ENCODE measurements at regions not wholly inside any gene's neighbourhood (a gene's known extent, or its start where the extent isn't known, plus 50 kb on each side); places are given as distances from the start of the nearest gene placed in this dataset.

DNA sequence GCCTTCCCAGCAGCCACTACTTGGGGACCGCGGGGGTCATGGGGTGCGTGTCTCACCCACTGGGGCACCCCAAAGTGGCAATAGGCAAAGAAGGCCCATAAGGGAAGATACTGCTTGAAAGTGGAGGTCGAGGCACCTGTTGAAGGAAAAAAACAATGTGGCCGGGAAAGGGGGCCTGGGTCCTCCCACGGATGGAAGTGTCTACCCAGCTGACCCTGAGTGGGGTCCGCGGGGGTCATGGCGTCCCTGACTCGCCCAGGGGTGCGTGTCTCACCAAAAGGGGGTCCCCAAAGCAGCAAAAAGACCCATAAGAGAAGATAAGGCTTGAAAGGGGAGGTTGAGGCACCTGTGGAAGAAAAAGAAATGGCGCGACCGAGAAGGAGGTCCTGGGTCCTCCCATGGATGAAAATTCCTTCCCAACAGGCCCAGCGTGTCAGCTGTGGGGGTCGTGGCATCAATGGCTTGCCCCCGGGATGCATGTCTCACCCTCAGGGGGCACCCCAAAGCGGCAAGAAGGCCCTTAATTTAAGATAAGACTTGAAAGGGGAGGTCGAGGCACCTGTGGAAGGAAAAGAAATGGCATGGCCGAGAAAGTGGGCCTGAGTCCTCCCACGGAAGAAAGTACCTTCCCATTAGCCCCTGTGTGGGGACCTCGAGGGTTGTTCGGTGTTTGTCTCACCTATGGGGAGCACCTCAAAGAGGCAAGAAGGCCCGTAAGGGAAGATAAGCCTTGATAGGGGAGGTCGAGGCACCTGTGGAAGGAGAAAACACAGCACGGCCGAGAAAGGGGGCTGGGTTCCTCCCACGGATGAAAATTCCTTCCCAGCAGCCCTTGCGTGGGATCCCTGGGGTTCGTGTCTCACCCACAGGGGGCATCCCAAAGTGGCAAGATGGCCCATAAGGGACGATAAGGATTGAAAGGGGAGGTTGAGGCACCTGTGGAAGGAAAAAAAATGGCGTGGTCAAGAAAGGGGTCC lies 266.0 kb downstream of the ALG10 start:
- Histone ChIP-seq H3K36me3 (ENCODE audit: insufficient read depth, low read length) (no peaks in the 10 kb centered on the region), H3K79me2 (ENCODE audit: insufficient read depth, low read length) (no peaks in the 10 kb centered on the region), H4K20me1 (ENCODE audit: insufficient read depth, low read length) (no peaks in the 10 kb centered on the region), H3K27ac (ENCODE audit: low read depth, low read length) (no peak overlapping the region), H3K4me1 (ENCODE audit: insufficient read depth, low read length) (no peaks in the 10 kb centered on the region), H3K9me3 (ENCODE audit: low read depth, low read length) (no peaks in the 10 kb centered on the region), H3K27me3 (ENCODE audit: insufficient read depth, low read length) (no peaks in the 10 kb centered on the region), H3K4me2 (ENCODE audit: insufficient read depth, low read length) (no peak overlapping the region), H2AFZ (ENCODE audit: low read length) (no peak overlapping the region), H3K4me3 (ENCODE audit: insufficient read depth, low read length) (no peak overlapping the region)
- TF ChIP-seq, protein P1, sequence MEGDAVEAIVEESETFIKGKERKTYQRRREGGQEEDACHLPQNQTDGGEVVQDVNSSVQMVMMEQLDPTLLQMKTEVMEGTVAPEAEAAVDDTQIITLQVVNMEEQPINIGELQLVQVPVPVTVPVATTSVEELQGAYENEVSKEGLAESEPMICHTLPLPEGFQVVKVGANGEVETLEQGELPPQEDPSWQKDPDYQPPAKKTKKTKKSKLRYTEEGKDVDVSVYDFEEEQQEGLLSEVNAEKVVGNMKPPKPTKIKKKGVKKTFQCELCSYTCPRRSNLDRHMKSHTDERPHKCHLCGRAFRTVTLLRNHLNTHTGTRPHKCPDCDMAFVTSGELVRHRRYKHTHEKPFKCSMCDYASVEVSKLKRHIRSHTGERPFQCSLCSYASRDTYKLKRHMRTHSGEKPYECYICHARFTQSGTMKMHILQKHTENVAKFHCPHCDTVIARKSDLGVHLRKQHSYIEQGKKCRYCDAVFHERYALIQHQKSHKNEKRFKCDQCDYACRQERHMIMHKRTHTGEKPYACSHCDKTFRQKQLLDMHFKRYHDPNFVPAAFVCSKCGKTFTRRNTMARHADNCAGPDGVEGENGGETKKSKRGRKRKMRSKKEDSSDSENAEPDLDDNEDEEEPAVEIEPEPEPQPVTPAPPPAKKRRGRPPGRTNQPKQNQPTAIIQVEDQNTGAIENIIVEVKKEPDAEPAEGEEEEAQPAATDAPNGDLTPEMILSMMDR (IDR thresholded peaks at IDR 0.05; ENCODE audit: extremely low read depth, low read depth, low read length) = no peak
- DNase-seq (ENCODE audit: insufficient read length, low spot score, missing footprints) = no peak

DNA sequence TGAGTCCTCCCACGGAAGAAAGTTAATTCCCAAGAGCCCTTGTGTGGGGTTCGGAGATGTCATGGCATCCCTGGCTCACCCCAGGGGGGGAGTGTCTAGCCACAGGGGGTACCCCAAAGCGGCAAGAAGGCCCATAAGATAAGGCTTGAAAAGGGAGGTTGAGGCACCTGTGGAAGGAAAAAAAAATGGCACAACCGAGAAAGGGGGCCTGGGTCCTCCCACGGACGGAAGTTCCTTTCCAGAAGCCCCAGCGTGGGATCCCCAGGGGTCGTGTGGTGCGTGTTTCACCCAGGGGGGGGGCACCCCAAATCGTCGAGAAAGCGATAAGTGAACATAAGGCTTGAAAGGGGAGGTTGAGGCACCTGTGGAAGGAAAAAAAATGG lies 266.7 kb downstream of the ALG10 start:
- H4K20me1 ChIP-seq (ENCODE audit: insufficient read depth, low read length) = no peaks in the 10 kb centered on the region
- no peaks in the 10 kb centered on the region for H3K27me3 ChIP-seq (ENCODE audit: insufficient read depth, low read length)
- H3K27ac ChIP-seq (ENCODE audit: low read depth, low read length) = no peak overlapping the region
- TF ChIP-seq, protein P1 (IDR thresholded peaks at IDR 0.05; ENCODE audit: extremely low read depth, low read depth, low read length) = no peak
- no peak overlapping the region for H2AFZ ChIP-seq (ENCODE audit: low read length)
- H3K4me3 ChIP-seq (ENCODE audit: insufficient read depth, low read length) = no peak overlapping the region
- no peaks in the 10 kb centered on the region for H3K9me3 ChIP-seq (ENCODE audit: low read depth, low read length)
- DNase-seq (ENCODE audit: insufficient read length, low spot score, missing footprints) = no peak
- H3K36me3 ChIP-seq (ENCODE audit: insufficient read depth, low read length) = no peaks in the 10 kb centered on the region
- H3K4me2 ChIP-seq (ENCODE audit: insufficient read depth, low read length) = no peak overlapping the region
- H3K79me2 ChIP-seq (ENCODE audit: insufficient read depth, low read length) = no peaks in the 10 kb centered on the region
- H3K4me1 ChIP-seq (ENCODE audit: insufficient read depth, low read length) = no peaks in the 10 kb centered on the region

DNA sequence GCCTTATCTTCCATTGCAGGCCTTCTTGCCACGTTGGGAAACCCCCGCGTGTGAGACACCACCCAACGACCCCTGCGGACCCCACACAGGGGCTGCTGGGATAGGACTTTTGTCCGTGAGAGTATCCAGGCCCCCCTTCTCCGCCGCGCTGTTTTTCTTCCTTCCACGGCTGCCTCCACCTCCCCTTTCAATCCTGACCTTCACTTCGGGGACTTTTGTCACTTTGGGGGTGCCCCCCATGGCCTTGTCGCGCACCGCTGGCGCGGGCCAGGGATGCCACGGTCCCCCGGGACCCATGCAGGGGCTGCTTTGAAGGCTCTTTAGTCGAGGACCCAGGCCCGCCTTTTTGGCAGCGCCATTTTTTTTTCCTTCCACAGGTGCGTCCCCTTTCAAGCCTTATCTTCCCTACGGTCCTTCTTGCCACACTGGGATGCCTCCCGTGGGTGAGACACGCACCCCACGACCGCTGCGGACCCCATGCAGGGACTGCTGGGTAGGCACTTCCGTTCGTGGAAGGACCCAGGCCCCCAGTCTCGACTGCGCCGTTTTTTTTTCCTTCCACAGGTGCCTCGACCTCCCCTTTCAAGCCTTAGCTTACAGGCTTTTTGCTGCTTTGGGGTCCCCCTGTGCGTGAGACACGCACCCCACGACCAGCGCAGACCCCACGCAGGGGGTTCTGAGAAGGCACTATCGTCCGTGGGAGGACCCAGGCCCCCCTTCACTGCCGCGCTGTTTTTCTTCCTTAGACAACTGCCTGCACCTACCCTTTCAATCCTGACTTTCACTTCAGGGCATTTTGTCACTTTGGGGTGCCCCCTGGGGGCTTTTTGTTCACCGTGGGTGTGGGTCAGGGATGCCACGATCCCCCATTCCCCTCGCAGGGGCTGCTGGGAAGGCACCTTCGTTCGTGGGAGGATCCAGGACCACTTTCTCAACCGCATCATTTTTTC lies 267.4 kb downstream of the ALG10 start:
- H2AFZ ChIP-seq (ENCODE audit: low read length) = no peak overlapping the region
- TF ChIP-seq, protein P1 (IDR thresholded peaks at IDR 0.05; ENCODE audit: extremely low read depth, low read depth, low read length) = no peak
- no peak overlapping the region for H3K27ac ChIP-seq (ENCODE audit: low read depth, low read length)
- no peak overlapping the region for H3K4me3 ChIP-seq (ENCODE audit: insufficient read depth, low read length)
- H3K79me2 ChIP-seq (ENCODE audit: insufficient read depth, low read length) = no peaks in the 10 kb centered on the region
- H3K9me3 ChIP-seq (ENCODE audit: low read depth, low read length) = no peaks in the 10 kb centered on the region
- H4K20me1 ChIP-seq (ENCODE audit: insufficient read depth, low read length) = no peaks in the 10 kb centered on the region
- no peak overlapping the region for H3K4me2 ChIP-seq (ENCODE audit: insufficient read depth, low read length)
- H3K4me1 ChIP-seq (ENCODE audit: insufficient read depth, low read length) = no peaks in the 10 kb centered on the region
- H3K36me3 ChIP-seq (ENCODE audit: insufficient read depth, low read length) = no peaks in the 10 kb centered on the region
- H3K27me3 ChIP-seq (ENCODE audit: insufficient read depth, low read length) = no peaks in the 10 kb centered on the region
- no peak for DNase-seq (ENCODE audit: insufficient read length, low spot score, missing footprints)
